Stimulated activated CD4-positive, alpha-beta T cell treated with anti-CD3 and anti-CD28 coated beads, Interleukin-1b, Interleukin-23, amount 100 ng/mL, for 48 hours (primary cell): ENCODE measurements at regions not wholly inside any gene's neighbourhood (a gene's known extent, or its start where the extent isn't known, plus 50 kb on each side); places are given as distances from the start of the nearest gene placed in this dataset.
"Not testable (repeated sequence)": the region's sequence is repeated elsewhere in the genome, so short reads cannot be mapped to it uniquely, and the experiment has no call there.

Source experiments
- DNase-seq: peaks from one replicate; pipeline ENCODE4 v3.0.0-alpha.2; 2020

DNA sequence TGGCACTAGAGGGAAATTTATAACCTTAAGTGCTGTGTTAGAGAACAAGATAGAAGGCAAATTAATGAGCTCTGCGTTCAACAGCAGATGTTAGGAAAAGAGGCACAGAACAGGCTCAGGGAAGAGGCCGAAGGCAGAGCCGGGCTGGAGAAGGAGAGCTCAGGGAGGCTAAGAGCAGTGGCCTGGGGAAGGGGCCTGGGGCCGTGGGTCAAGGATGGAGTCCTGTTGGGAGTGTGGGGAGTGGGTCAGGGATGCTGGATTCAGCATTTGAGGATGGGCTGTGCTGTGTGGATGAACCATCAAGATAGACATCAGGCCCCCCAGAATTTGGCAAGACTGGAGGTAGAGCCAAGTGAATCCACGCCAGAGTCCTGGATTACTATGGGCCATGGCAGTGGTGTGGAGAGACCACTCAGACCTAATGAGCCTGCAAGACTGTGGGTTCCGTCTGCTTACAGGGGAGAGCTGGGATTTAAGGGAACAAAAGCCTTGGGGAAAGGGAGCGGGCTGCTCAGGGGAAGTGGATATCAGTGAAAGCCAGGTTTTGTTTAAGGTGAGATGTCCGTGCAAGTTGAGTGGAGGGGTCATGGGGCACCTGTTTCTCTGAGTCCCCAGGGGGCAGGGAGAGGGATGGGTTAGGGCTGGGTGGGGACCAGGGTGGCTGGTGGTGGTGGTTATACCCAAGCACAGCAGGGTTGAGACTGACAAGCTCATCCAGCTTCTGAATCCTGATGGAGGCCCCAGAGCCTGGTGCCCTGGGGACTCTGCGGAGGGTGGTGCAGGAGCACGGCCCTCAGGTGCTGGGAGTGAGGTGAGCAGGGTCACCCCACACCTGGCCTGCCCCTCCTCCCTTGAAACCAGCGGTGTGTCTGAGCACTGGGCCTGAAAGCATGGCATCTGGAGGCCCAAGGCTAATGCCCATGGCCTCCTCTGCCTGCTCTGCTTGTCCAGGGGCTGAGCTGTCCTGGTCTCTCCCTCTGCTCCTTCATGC, 101.7 kb downstream of the BMS1 start:
- no peak for DNase-seq

DNA sequence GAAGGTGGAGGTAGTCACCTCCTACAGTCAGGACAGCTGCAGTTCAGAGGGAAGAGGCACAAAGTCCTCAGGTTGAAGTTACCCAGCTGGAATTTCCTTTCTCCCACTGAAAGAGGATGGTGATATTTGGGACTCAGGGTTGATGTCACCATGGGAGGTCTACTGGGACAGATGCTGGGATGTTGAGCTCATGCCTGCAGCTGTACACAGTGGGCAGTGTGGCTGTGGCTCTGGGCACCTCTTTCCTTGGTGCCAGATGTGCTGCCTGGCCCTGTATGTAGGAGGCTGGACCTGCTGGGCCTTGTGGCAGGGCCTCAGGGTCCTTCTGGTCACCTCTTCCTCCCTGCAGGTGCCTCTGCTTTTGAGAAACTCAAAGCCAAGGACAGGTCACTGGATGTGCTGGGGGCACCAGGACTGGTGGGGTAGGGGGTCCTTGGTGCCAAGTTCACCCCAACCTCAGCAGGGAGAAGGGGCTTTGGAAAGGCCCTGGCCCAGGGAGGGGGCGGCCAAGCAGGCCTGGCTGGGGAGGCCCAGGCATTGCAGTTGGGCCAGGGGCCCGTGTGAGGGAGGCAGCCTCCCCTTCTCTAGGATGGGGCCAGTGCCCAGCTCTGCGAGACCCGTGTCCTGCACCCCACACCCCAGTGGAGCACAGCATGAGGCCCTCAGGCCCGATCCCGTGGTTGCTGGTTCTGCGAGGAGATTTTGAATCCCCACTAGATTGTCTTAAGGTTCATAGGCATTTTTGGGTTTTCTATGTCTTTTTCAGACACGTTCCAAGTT, 103.1 kb downstream of the BMS1 start:
- DNase-seq = no peak

DNA sequence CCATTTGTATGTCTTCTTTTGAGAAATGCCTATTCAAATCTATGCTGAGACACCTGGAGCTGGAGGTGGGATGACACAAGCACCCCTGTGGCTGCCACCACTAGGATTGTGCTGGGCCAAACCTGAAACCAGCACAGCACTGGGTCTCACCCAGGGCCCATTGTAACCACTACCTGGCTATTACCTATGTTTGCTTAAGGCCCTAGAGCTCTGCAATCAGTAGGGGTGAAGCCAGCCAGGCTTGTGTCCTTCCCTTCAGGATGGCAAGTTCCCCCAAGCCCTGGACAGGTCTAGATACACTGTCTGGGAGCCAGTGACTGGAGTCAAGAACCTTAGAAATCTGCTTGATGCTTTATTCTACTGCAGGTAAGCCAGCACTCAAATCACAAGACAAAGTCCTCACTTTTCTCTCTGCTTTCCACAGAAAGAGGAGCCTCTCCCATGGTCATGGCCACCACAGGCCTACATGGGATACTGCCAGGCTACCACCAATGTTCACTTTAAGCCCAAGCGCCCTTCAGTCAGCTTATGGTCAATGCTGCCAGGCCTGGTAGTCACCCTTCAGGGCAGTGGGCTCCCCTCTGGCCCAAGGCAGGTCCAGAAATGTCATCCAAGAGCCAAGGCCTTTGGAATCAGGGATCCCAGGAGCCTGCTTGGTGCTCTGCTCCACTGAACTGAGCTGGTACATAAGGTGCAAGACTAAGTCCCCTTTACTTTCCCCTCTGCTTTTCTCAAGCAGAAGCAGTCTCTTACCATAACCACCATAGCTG, 105.3 kb downstream of the BMS1 start:
- DNase-seq = no peak

DNA sequence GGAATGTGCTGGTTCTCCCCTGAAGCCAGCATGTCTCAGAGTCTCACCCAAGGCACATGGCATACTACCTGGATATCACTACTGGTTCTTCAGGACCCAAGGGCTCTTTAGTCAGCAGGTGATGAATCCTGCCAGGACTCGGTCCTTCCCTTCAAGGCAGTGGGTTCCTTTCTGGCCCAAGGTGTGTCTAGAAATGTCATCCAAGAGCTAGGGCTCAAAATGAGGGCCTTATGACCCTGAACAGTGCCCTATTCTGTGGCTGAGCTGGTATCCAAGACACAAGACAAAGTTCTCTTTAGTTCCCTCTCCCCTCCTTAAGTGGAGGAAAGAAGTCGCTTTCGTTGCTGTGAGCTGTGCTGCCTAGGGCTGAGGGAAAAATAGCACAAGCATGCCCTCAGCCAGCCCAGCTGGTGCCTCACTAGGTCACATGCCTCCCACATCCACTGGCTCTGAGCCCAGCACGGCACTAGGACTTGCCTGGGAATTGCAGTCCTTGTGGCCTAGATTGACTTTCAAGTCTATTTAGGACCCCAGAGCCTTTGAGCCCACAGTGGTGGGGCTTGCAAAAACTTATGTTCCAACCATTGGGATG, 106.0 kb downstream of the BMS1 start:
- DNase-seq = no peak

DNA sequence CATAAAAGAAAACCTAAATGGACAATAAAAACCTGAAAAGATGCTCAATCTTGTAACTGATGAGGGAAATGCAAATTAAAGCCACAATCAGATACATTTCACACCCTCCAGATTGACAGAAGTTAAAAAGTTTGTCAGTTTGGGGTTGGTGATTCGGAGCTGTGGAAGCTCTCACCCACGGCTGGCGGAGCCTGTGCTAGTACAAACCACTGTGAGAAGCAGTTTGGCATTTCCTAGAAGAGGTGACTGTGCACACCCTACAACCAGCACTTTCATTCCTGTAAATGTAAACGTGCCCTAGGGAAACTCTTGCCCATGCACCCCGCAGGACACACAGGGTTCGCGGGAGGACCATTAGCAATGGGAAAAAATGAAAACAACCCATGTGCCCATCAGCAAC, 114.1 kb downstream of the BMS1 start:
- DNase-seq = no peak

DNA sequence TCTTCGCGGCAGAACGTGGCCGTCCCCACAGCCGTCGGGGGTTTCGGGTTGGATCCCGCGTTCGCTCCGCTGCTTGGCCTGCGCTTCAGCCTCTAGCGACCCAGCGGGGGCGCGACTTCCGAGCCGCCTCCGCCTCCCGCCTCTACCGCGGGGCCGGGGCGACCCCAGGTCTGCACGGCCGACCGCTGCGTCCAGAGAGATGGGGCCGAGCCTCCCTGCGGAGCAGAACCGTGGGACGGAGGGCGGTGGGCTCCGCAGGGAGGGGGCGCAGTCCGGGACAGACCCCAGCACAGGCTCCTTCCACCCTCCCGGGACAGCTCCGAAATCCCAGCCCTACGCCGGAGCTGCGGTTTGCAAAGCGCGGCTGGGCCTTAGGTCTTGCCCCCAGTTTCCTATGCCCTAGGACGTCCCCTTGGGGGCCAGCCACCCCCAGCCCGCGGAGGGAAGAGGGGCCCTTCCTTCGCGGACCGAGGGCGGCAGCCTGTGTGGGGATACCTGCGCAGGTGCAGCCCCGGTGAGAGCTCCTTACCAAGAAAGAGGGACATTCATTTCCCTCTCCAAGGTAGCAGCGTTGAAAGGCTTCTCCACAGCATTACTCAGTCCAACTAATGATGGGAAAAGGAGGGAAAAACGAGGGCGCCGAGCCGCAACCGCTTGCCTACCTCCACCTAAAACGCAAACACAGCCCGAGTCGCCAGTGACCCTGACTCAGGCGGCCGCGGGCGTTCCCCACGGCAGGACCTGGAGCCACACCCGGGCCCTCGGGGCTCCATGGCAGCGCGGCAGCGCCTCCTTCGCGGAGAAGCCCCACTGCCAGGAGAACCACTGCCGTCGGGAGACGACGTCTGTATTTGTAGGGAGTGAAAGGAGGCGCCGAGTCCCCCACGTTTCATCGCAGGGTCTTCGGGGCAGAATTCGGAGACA, 115.7 kb downstream of the BMS1 start:
- no peak for DNase-seq

DNA sequence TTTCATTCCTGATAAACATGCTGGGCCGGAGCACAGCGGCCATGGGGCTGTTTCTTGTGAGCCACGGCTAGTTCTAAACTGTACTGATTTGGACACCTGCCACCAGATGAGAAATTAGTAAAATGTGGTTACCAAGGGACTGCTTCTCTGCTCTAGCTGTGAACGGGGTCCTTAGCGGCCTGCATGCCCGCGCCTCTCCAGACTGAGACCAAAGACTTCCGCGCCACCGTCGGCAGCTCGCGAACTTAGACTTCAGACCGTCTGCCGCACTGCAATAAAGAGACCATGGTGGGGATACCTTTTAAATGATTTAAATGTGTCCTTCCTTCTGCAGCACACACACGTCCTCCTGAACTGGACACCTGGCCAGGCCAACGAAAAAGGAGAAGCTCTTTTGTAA, 116.4 kb downstream of the BMS1 start:
- DNase-seq = no peak

DNA sequence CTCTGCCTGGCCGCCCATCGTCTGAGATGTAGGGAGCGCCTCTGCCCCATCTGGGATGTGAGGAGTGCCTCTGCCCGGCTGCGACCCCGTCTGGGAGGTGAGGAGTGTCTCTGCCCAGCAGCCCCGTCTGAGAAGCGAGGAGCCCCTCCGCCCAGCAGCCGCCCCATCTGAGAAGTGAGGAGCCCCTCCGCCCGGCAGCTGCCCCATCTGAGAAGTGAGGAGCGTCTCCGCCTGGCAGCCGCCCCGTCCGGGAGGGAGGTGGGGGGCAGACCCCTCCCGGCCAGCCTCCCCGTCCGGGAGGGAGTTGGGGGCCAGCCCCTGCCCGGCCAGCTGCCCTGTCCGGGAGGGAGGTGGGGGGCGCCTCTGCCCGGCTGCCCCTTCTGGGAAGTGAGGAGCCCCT, 117.8 kb downstream of the BMS1 start:
- not testable (repeated sequence) for DNase-seq

DNA sequence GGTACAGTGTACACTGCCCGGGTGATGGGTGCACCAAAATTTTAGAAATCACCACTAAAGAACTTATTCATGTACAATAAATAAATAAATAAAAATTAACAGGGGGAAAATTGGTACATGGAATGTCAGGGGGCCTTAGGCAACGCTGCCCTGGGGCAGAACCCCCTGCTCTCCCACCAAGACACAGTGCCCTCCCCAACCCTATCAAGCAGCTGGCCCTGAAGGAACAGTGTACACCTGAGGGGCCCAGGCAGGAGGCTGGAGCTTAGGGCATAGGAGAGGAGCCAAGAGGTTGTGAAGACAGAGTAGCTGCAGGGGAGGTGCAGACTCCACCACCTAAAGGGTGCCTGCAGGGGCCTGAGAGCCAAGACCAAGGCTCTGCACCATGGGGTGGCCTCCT, 128.8 kb downstream of the BMS1 start:
- DNase-seq = no peak

DNA sequence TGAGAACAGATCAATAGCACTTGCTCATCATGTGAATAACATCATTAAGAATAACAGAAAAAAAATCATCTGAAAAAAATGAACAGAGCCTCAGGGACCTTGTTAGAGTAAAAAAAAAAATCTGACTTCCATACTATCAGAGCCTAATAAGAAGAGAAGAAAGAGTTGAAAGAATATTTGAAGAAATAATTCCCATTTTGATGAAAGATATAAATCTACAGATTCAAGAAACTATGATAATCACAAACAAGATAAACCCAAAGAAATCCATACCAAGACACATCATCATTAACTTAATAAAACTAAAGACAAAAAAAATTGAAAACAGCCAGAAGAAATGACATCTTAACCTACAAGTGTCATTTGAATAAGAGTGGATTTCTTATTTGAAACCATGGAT, 134.4 kb downstream of the BMS1 start:
- DNase-seq = no peak

DNA sequence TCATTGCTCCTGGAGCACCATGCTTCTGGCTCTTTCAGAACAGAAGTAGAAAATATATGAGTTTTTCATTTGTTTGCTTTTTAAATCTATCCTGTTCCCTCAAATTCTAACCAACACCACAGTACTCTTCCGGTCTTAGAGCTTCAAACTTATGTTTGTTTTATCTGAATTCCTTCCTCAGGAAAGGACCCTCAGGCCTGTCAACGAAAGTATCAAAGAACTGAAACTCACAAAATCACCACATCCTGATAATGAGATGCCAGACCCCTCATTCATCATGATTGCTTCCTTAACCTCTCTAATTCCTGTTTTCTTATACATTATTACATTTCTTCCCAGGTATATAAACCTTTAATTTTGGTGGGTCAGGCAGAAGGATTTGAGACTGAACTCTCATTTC, 135.2 kb downstream of the BMS1 start:
- DNase-seq = no peak

DNA sequence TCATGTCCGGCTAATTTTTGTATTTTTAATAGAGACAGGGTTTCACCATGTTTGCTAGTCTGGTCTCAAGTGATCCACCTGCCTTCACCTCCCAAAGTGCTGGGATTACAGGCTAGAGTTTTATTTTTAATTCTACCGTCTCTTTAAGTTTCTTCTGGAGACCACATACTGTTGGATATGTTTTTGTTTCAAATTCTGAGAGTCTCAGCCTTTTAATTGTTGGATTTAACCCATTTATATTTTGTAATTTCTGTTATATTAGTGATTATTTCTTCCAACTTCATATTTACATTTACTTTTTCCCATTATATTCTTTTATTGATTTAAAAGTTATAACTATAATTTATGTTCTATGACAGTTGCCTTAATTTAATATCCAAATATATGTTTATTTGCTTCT, 139.4 kb downstream of the BMS1 start:
- no peak for DNase-seq

DNA sequence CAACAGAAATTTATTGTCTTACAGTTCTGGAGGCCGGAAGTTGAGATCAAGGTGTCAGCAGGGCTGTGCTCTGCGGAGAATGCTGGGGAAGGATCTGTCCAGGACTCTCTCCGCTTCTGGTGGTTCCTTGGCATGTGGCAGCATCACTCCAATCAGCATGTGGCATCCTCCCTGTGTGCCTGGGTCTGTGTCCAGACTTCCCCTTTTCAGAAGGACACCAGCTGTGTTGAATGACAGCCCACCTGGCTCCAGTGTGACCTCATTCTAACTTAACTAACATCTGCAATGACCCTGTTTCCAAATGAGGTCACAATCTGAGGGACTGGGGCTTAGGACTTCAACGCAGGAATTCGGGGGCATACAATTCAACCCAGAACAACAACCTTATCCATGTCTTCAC, 141.9 kb downstream of the BMS1 start:
- DNase-seq = no peak

DNA sequence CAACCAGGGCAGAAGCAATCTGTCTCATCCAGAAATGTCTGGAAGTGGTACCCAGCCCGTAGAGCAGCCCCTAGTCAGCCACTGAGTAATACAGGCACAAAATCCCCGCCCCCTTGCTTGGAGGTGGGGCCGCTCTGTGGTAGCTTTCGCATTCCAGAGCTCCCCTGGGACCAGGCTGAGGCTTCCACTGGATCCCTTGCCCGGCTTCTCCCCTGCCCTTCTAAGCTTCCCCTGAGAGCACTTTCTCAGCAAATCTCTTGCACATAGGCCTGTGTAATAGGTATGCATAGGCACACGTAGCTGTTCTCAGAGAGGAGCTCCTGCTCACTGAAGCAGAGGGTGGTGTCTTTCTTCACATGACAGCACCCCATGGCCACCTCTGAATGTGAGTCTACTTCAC, 144.2 kb downstream of the BMS1 start:
- DNase-seq = no peak

DNA sequence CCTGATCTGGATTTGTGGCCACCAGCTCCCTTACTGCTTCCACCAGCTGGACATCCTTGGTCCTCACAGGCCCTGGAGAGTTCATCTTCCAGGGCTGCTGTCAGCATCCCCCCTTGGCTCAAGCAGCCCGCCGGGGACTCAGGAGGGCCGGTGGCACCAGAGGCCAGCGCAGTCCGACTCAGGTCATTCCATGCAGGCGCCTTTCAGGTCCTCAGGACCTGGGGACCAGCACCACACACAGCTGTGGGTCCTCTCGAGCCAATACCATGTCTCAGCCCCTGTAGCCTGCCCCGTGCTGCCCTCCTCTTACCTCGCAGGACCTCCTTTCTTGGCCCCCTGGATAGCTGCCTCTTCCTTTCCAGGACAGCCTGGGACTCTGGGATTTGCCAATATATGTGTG, 145.5 kb downstream of the BMS1 start:
- no peak for DNase-seq

DNA sequence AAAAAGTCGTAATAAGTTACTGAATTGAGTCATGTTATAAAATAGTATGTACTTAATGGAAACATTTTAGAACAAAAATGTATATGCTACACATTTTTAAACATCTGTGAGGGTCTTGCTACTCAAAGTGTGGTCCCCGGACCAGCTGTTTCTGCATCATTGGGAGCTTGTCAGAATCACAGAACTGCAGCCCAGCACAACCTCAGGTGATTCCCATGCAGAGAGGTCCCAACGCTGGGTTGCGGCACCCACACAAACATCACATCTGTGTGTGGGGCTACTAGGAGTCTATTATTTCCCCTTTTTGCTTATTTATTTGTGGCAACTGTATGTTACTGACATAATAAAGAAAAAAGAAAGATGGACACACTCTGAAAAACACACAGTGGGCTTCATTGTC, 146.6 kb downstream of the BMS1 start:
- DNase-seq = no peak

DNA sequence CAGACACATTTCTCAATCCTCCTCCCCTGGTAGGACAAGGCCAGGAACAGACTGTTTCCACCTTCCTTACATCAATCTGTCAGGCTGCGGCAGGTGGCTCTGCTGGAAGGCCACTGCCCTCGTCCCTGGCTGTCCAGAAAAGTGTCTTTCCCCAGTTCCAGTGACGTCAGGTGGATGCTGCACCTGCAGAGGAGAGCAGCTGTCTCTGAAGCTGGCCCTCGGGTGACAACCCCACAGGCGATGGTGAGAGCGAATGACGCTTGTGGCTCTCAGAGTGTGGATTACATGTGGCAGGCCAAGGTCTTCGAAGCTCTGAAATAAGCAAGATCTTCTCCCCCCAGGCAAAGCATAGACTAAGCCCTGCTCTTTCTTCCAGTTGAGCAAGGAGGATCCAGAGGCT, 146.9 kb upstream of the RET start:
- DNase-seq = no peak

DNA sequence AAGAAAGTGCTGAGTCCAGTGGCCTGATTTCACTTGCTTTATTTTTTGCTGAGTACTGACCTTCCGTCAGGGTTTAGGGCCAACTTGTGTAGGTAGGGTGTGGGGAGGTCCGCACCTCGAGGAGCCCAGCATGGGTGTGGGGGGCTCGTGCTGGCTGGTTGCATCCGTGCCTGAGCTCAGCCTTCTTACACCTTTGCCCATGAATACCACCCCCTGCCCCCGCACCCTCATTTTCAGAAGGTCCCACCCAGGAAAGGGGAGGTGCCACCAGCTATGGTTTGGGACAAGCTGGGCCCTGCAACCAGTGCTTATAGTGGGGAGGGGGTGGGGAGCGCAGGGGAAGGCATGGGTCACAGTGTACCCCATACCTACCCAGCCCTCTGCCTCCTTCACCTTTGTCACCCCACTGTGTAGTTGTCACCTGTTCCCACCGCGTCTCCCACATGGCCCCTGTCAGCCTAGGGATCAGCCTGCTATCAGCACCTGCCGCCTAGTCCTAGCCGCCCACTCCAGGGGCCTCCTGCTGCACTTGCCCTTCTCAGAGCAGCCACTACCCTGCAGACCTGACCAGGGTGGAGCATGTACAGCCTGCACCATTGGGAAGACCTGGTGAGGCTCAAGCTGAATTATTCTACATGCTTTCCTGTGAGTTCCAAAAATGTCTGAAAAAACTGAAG, 146.2 kb upstream of the RET start:
- no peak for DNase-seq

DNA sequence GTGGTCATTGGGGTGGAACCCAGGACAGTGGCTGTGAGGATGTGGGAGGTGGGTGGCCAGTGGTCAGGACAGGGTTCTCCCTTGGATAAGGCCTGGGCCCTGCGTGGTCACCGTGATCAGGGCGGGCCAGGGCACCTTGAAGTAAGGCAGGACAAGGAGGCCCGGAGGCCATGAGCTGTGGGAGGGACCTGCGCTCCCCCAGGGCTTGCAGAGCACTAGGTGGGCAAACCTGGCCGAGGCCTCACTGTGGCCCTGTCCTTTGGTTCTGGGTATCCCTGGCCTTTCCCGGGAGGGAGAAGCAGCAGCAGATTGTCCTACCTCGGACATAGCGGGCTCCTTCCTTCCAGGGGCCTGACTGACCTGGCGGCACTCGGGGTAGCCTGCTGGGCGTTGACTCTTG, 144.8 kb upstream of the RET start:
- DNase-seq = no peak

DNA sequence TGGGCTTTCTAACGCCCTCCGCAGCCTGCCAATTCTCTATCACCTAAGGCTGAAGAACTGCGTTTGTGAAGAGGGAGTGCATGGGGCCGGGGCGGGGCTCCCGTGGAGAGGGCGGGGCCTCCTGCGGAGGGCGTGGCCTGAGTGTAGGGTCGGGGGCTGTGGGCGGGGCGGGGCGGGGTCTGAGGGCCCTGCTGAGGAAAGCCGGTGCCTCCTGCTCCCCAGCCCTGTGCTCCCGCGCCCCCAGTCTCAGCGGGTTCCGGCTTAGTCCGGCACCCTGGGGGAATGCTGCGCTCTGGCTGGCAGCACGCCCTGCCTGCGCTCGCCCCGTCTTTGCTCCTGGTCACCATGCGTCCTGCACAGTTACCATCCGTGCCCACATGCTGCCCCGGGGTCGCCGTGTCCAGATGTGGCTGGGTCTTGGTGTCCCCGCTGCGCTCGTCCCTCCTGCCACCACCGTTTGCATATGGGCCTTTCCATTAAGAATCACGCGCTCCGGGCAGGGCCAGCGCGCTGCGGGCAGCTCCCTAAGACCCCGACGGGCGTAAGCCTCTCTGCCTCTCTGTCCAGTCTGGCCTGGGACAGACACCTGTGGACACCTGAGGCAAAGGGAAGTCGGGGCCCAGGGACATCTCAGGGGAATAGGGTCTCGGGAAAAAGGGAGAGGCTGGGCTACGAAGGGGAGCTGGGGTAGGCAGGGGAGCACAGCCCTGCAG, 144.0 kb upstream of the RET start:
- peak; percentile 43 for DNase-seq
